NCI-H2171 treated with DMSO at 0.1 percent for 48 hours (cell line): ENCODE measurements at regions not wholly inside any gene's neighbourhood (a gene's known extent, or its start where the extent isn't known, plus 50 kb on each side); places are given as distances from the start of the nearest gene placed in this dataset.

ENCODE experiments used
- DNase-seq: peaks from one replicate; lab custom pipeline; 2025; lab: John Stamatoyannopoulos, UW

DNA sequence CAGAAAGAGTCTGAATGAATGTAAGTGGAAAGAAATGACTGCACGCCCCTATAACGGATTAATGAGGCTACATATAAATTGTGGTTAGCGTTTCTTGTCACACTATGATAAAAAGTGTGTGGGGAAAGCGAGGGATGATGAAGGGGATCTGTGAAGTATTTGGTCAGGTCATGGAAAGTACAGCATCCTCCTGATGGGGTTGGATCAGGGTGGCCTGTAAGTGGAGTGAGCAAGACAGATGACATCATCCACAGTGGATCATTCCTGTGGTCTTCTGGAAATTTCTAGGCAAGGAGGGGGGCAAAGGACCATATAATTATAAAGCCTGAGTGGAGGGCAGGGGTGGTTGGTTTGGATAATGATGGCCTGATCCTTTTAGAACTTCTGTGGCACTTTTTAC lies 606.0 kb downstream of the INHBA start:
- DNase-seq: no peak

DNA sequence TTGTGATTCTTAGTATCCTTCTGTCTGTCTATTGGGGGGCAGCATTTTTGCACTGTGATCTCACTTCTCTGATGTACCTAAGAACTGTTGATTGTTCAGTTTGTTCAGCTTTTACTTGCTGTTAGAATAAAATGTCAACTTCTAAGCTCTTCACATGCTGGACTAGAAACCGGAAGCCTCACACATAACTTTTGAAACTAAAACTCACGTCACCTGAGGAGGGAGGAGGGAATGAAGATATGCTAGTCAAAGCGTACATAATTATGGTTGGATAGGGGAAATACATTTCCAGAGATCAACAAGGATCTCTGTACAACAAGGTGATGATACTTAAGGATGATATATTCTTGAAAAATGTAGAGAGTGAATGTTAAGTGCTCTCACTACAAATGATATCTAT lies 609.7 kb downstream of the INHBA start:
- no peak for DNase-seq

- no peak for DNase-seq
Observed at GRCh38 chr7:41085244-41085643, 617.6 kb downstream of the INHBA start.

DNA sequence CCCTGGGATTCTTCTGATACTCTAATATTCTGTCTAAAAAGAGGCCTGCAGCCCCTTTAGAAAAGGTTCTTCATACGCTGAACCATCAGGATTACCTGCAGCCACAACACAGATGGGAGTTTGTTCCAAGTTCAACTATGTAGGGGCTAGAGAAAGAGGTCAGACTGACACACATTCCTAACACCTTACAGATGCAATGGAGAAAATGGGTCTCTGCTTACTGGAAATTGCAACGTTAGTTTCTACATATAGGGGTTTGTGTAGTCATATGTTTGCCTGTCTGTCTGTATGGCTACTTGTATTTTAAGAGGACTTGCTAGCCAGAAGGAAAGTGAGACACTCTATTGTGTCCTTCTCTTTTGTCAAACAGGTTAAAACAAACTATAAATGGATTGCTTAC lies 618.5 kb downstream of the INHBA start:
- no peak for DNase-seq

- DNase-seq: no peak
Observed at GRCh38 chr7:41069635-41070034, 633.3 kb downstream of the INHBA start.

GRCh38 chr7:41067576-41067975 lies 635.3 kb downstream of the INHBA start:
- no peak for DNase-seq

DNA sequence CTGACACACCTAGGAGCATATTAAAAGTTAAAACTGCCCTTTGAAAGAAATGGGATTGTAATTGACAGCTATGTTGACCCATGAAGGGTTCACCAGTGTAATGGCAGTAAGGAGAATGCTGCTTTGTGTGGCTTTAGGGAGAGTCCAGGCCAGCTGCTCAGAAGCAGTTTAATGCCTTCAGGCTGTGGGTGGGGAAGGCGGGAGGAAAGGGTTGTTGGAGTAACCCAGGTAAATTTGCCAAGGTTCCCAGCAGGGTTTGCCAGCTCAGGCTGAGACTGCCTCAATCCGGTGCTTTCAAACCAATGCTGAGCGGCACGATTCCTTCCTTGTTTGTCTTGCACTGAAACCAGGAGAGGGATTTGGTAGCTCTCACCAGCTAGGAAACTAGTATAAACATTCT lies 637.2 kb downstream of the INHBA start:
- no peak for DNase-seq

GRCh38 chr7:41063116-41063515 lies 639.8 kb downstream of the INHBA start:
- DNase-seq: no peak

DNA sequence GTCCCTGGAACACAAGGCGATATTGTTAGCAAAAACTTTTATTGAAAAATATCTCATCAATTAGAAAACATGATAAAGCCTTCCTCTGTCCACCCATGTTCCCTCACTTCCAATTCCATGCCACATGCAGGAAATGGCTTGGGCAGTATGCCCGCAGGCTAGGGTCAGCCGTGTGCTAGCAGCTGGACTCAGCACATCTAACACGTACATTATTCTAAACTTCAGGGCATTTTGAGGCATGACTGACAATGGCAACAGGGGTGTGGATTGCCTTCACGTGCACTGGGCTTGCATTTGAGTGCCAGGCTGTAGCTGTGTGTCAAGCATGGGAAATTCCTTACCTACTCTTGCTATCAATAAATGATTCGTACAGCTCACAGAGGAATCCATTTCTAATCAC lies 642.1 kb downstream of the INHBA start:
- no peak for DNase-seq

DNA sequence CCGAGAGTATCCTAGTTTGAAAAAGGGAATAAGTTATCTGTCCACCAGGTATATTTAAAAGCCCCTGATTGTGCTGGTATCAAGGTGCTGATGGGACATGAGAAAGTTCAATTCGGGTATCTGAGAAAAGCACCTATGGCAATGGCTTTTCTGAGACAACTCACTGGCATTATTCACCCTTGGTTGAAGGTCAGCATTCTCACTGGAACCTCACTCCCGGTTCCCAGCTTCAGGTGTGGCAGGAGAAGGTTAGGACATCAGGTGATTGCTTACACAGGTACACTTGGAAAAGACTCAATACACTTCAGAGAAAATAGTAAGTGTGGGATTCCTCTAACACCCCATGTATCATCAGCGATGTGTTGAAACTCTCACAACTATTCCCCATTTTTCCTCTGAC lies 643.1 kb downstream of the INHBA start:
- no peak for DNase-seq

DNA sequence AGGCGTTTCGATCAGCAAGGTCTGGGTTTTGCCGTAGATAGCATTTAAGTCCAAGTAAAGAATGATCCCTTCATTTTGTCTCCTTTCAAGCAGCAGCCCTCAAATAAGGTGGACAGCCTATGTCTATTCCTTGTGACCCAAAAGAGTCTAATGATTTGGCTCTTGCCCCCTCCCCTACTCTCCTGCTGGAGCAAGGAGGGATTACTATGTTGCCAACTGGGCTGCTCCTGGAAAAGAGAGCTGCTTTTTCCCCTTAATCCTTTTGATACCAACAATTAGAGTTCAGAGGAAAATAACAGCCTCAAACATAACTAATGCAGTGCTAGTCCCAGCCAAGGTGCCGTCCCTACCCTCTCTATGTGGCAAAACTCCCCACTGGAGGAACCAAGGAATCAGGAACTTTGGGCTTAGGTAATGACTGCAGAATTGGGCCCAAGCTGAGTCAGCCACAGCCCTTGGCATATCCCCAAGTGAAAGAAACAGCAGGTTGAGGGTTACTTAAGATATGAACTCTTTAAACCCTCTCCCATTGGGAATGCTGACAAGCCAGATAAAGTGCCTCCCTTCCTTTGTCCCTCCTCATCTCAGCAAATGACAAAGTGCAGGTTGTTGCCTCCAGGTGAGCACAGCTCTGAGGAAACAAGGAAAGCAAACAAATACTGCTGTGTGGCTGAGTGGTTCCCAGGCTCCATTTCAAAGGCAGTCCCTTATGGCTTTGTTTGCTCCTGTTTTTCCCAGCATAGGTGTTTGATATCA lies 643.7 kb downstream of the INHBA start:
- peak; percentile 84 for DNase-seq

GRCh38 chr7:41054960-41055661 lies 647.8 kb downstream of the INHBA start:
- DNase-seq: peak; percentile 97

DNA sequence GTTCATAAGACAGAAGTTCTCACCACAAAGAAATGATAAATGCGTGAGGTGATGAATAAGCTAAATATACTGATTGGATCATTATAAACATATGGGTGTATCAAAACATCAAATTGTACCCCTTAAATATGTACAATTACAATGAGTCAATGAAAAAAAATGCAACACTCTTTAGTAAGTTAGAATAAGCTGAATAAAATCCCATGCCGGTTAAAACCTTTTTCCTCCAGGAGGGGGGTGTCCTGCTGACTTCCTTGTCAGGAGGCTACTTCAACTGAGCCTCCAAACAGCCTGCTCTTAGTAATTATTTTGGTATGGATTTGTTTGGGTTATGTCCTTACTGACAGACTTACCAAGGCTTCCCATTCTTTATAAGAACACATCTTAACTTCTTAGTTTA lies 649.1 kb downstream of the INHBA start:
- no peak for DNase-seq

- peak; percentile 88 for DNase-seq
Observed at GRCh38 chr7:41052736-41053135, 650.2 kb downstream of the INHBA start.

DNA sequence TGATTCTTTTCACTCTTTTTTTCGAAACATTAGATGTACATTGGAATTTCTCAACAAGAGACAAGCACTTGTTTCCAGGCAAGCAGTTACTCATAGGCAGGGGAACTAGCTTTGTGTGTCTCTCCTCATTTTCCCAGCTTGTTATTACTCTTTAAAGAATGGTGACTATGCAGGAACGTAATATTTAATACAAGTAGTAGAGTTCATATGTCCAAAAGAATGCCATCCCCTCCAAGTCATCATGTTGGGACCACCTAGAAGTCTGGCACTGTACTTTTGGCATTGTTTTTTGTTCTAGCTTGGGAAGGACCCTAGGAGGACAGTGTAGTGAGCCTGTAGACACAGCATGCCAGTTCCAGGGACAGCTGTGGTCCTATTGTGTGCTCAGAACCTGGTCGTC lies 650.7 kb downstream of the INHBA start:
- no peak for DNase-seq

GRCh38 chr7:41051535-41051934 lies 651.4 kb downstream of the INHBA start:
- no peak for DNase-seq

DNA sequence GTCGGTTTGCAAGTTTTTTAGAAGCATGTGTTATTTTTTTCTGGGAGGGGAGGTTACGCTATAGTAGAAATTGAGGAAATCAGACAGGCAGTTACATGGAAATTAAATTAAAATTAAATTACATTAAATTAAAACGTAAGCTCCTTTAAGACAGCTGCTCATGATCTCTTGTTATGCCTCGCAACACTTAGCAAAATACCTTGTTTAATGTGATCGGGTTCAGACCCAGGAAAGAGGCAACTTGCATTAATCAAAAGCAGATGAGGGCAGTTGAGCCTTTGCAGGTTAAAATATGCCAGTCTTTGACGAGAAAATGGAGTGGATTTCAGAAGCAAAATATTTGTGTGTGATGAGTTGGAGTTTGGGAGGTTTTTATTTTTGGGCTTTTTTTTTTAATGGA lies 651.8 kb downstream of the INHBA start:
- no peak for DNase-seq

DNA sequence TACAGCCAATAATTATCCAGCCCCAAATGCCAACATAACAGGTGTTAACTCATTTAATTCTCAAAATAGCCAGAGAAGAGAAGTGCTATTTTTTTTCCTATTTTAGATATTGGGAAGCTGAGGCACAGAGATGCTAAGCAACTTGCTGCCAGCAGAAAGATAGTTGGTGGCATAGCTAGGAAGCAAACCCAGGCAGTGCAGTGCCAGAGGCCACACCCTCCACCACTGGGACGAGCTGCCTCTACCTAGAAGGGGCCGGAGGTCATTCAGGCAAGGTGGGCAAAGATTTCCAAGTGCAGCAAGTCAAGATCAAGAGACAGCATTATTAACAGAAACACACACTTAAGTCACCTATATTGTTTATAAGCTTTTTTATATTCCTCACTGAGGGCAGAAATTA lies 654.1 kb downstream of the INHBA start:
- no peak for DNase-seq

GRCh38 chr7:41047789-41048191 lies 655.1 kb downstream of the INHBA start:
- peak; percentile 70 for DNase-seq

DNA sequence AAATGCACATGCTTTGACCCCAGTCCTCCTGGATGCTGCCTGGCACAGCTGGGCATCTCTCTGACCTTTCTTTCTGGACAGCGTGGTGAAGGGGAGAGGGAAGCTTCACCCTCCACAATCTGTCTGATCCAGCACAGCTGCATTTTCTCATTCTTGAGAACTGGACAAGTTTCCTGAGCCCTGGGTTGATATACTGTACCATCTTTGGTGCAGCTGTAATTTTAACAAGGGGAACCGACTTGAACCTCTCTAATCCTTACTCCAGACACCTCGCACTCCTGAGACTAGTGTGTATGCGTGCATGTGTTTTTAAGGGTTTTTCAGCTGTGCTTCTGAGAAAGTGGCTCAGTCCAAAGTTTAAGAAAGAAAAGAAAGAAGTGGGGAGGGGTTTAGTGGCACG lies 655.7 kb downstream of the INHBA start:
- no peak for DNase-seq

- DNase-seq: peak; percentile 63
Observed at GRCh38 chr7:41046776-41047175, 656.1 kb downstream of the INHBA start.

GRCh38 chr7:41046221-41046761 lies 656.6 kb downstream of the INHBA start:
- no peak for DNase-seq

- DNase-seq: peak; percentile 87
Observed at GRCh38 chr7:41045556-41046123, 657.2 kb downstream of the INHBA start.
